Head of caudate nucleus (tissue), 42 donors: ENCODE measurements at regions not wholly inside any gene's neighbourhood (a gene's known extent, or its start where the extent isn't known, plus 50 kb on each side); places are given as distances from the start of the nearest gene placed in this dataset.
A peak's percentile ranks its signal among the peaks of the same experiment; 100 is the strongest.
"Not testable (repeated sequence)": the region's sequence is repeated elsewhere in the genome, so short reads cannot be mapped to it uniquely, and the experiment has no call there.

Source experiments
- DNase-seq, 42 donors: peaks; one replicate each; pipeline versions ENCODE4 v3.0.0 to v3.0.0-alpha.2; 2020 to 2021; ENCODE audit warnings: mixed read lengths in 7 of 42
- intact Hi-C: fragments of 100-400 bp; cut with DNase I; formaldehyde crosslinking; loops from one replicate; pipeline ENCODE4 v1.15.0; 2022

DNA sequence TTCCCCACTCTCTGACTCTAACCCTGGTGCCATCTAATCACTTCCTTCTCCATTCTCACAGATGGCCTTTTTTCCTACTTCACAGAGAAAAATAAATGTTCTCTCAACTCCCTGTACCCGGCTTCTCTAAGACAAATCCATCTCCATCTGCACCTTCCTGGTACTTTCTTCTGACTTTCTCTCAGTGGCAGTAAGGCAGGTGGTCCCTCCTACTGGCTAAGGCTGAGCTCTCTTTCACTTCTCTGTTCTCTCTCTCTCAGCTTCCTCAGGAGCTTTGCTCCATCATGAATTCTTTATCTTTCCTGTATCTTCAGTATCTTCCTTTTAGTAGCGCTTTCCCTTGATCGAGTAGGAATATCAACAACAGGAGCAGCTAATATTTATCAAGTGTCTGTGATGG, 421.6 kb downstream of the TMEM135 start:
- no peak for DNase-seq
- intact Hi-C loops, result no loop called here

- intact Hi-C loops, result no loop called here
- no peak for DNase-seq
Observed at GRCh38 chr11:87456499-87456898, 418.8 kb downstream of the TMEM135 start.

DNA sequence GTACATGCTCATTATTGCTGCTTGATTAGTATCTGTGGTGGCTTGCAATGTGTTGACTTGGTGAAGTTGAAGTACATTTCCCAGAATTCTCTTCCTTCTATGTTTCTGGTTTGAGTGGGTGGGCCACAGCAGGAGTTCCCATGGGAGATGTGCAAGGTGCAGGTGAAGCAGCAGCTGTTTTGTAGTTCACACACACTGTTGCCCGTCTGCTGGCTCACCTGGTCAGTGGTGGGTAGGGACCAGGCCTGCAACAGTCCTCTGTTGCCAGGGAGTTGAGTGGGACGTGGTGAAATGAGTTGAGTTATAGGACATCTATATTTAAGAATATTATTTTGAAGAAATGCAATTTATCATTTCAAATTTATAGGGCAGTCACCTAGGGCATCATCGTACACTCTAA, 417.4 kb downstream of the TMEM135 start:
- no peak for DNase-seq
- intact Hi-C loops, result no loop called here

DNA sequence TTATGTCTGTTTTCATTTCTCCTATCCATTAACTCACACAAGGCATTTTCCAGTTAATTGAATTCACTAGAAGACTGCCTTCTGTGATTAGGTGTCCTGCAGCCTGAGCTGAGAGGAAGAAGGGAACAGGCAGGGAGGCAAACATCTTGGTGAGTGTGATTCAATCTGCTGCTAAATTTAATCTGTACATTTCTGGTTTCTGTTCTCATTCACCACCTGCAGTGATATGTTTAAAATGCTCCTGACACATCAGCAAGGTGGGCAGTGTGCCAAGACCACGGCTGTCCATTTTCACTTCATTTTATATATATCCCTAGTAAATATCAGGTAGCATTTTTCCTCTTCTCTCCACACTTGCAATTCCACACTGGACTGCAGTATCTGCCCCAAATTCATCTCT, 416.5 kb downstream of the TMEM135 start:
- intact Hi-C loops, result no loop called here
- DNase-seq, result peak in 1 of 42 donors; percentile 1

GRCh38 chr11:87453531-87454089, 415.9 kb downstream of the TMEM135 start:
- no peak for DNase-seq
- intact Hi-C loops, result no loop called here

DNA sequence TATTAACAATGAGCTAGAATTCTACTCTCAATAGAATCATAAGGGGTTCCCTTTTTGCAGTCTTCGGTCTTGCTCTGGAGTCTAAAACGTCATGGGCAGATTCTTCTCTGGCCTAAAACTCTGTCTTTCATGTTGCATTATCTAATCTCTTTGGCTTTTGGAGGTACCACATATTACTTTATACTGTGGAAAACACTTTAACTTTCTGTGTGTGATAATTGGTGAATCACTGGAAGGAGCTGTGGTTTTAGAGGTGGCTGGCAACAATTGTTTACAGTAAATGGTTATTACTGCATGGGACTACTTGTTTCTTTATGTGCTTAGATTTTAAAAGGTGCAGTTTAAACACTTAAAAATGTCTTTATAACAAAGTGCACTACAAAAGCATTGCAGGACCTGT, 414.3 kb downstream of the TMEM135 start:
- intact Hi-C loops, DNase-seq: not testable (repeated sequence)

DNA sequence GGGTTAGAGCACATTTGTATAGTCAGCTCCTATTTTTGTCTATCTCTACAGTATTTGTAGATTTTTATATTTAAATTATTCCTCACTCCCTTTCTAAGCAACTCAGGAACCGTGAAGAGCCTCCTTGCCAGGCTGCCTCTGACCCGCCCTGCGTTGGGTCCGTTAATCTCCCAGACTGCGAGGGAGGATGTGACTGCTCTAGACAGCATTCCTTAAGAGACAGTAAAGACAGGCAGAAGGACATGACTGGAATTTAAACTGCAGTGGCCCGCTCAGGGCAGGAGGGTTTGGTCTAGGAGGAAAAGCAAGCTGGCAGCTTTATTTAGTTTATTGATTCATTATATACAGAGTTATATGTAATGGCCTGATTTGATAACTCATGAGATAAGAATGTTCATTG, 413.7 kb downstream of the TMEM135 start:
- DNase-seq, result no peak
- intact Hi-C loops, result no loop called here

DNA sequence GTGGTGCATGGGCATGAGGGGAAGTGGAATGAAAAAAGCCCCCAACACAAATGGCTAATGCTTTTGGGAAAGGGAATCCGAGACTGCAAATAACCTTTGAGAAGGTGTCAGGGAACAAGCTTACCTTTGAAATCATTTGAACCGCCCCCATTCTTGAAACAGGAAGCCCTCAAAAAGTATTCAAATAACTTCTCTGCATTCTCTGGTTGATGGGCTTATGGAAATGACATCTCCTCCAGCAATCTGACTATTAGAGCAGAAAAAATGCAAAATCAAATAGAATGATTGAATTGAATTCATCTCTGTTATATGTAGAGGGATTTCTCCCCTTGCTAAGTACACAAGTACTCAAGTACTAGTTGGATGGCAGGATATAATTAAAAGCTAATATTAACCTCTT, 409.9 kb downstream of the TMEM135 start:
- intact Hi-C loops, result no loop called here

GRCh38 chr11:87444993-87445392, 407.3 kb downstream of the TMEM135 start:
- no peak for DNase-seq
- intact Hi-C loops, result no loop called here

More for the DNA sequence above, 409.9 kb downstream of the TMEM135 start:
- no peak for DNase-seq

- no peak for DNase-seq
- intact Hi-C loops, result no loop called here
Observed at GRCh38 chr11:87443707-87444106, 406.0 kb downstream of the TMEM135 start.

GRCh38 chr11:87440076-87440770, 402.5 kb downstream of the TMEM135 start:
- intact Hi-C loops, result no loop called here
- DNase-seq, result no peak

GRCh38 chr11:87438416-87438815, 400.7 kb downstream of the TMEM135 start:
- intact Hi-C loops, result no loop called here
- no peak for DNase-seq

GRCh38 chr11:87437844-87438223, 400.1 kb downstream of the TMEM135 start:
- intact Hi-C loops, result no loop called here
- no peak for DNase-seq

DNA sequence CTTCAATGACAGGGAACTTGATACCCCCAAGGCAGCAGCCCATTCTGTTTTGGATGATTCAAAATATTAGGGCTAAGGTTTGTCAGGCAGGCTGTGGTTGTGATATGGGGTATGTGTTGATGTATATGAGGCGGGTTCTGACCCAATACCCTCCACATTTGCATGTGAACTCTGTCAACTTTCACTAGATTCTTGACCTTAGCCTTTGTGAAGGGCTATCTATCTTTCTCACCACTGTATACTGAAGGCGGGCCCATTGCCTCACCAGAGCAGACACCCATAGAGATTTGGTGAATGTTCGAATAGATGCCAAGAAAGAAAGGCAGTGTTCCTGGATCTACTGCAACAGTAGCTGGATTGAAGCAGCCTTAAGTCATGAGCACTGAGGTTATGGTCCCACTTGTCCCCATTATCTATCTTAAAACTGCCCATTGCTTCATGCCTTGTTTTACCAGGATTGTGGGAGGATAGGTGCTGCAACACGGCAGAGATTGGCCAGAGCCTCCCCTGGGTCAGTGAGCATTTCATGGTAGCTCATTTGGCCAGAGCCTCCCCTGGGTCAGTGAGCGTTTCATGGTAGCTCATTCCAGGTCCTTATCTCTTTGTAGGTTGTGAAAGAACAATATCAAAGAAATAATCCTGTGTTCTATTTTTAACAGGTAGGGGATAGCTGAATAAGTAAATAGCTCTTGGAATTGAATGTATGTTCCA, 399.6 kb downstream of the TMEM135 start:
- DNase-seq, result no peak
- intact Hi-C loops, result no loop called here

- no peak for DNase-seq
- intact Hi-C loops, result no loop called here
Observed at GRCh38 chr11:87432022-87432421, 394.3 kb downstream of the TMEM135 start.

DNA sequence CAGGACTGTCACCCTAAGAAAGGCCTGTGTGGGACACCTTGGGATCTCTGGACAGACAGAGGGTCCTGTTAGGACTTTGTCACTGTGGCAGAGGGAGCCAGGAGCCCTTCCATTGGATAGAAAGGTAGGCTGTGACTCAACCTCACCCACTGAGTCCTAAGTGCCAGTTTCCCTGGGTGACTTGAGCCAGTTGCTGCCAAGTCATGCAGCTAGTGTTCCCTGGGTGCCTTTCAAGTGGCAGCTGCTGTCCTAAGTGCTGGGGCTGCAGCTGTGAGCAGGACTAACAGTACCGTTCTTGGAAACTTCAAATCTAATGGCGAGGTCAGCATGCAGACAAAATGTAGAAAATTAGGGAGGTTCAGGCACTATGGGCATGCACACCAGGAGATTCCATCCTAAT, 393.7 kb downstream of the TMEM135 start:
- intact Hi-C loops, result no loop called here
- DNase-seq, result no peak

- intact Hi-C loops, result no loop called here
Observed at GRCh38 chr11:87430821-87431220, 393.1 kb downstream of the TMEM135 start.

GRCh38 chr11:87429996-87430395, 392.3 kb downstream of the TMEM135 start:
- intact Hi-C loops, result no loop called here

More at GRCh38 chr11:87430821-87431220, 393.1 kb downstream of the TMEM135 start:
- no peak for DNase-seq

DNA sequence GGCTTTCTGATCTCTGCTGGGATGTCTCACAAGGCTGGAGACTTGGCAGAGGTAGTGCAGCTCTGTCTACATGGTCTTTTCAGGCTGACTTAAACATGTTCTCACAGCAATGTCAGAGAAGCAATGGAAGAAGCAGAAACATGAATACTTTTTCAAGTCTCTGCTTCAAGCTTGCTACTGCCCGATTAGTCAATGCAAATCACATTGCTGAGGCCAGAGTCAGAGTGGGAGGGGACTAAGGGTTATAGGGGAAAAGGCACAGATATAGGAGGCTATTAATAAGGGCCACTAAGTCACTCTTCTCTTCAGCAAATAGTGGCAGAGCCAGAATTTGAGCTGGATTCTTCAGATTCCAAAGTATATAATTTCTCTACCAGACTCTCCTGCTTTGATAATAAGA, 390.5 kb downstream of the TMEM135 start:
- DNase-seq, result no peak
- intact Hi-C loops, result no loop called here

More at GRCh38 chr11:87429996-87430395, 392.3 kb downstream of the TMEM135 start:
- DNase-seq, result no peak

- no peak for DNase-seq
- intact Hi-C loops, result no loop called here
Observed at GRCh38 chr11:87425943-87426342, 388.2 kb downstream of the TMEM135 start.

DNA sequence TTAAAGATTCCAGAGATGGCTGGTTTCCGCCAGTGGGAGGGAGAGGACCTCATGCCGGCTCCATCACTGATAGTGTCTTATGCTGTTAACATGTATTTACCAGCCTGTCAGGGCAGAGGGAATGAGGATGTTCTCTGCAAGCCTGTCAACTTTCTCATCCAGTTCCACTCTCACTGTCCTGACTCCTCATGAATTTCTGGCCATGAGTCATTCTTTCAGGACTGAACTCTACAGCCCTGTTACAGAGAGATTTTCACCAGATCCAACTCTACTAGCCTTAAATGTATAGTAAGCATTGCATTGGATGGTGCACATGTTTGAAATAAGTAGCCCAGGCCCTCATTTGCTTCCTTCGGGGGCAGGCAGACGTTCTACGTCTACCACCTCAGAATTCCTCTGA, 387.7 kb downstream of the TMEM135 start:
- intact Hi-C loops, result no loop called here
- no peak for DNase-seq
